HCT116 (cell line): ENCODE measurements at regions not wholly inside any gene's neighbourhood (a gene's known extent, or its start where the extent isn't known, plus 50 kb on each side); places are given as distances from the start of the nearest gene placed in this dataset.

Experiments
- CEBPB ChIP-seq: IDR thresholded peaks from 2 replicates; pipeline ENCODE4 v1.6.1; 2012; ENCODE audit warnings: low read depth
- EZH2 ChIP-seq: fragments of 200-600 bp; sonication (generic); IDR thresholded peaks from 2 replicates; pipeline ENCODE4 v1.6.1; 2017; ENCODE audit warnings: antibody characterized with exemption, mixed run types
- POLR2A ChIP-seq: IDR thresholded peaks from 2 replicates; pipeline ENCODE4 v1.7.0; 2011; ENCODE audit warnings: borderline replicate concordance; ENCODE audit not compliant: insufficient read depth, insufficient read length; ENCODE audit errors: extremely low read depth
- POLR2AphosphoS5 ChIP-seq: IDR thresholded peaks from 2 replicates; pipeline ENCODE4 v1.6.1; 2011; ENCODE audit warnings: mild to moderate bottlenecking, low read depth, low read length, moderate library complexity
- RAD21 ChIP-seq: IDR thresholded peaks from 2 replicates; pipeline ENCODE4 v1.6.1; 2012; ENCODE audit warnings: low read depth, mild to moderate bottlenecking
- SIN3A ChIP-seq: IDR thresholded peaks from 2 replicates; pipeline ENCODE4 v1.6.1; 2012; ENCODE audit warnings: low read depth
- SP1 ChIP-seq: IDR thresholded peaks from 2 replicates; pipeline ENCODE4 v1.6.1; 2012; ENCODE audit warnings: low read depth
- SRF ChIP-seq: IDR thresholded peaks from 2 replicates; pipeline ENCODE4 v1.6.1; 2012; ENCODE audit warnings: low read depth
- TCF7L2 ChIP-seq: IDR thresholded peaks from 2 replicates; pipeline ENCODE4 v1.7.0; 2011; ENCODE audit warnings: borderline replicate concordance, inconsistent platforms; ENCODE audit not compliant: insufficient read depth, insufficient read length; ENCODE audit errors: extremely low read depth
- ZNF274 ChIP-seq: fragments of 200-500 bp; sonication (Bioruptor generic); IDR thresholded peaks from 2 replicates; pipeline ENCODE4 v1.6.1; 2014; ENCODE audit warnings: mild to moderate bottlenecking, low read depth, low read length, inconsistent platforms
- TF ChIP-seq, protein P1 (sequence below), 3 experiments: fragments of 200-600 bp in 1 of 3; sonication (generic) in 1 of 3; IDR thresholded peaks in 2 of 3; conservative IDR thresholded peaks in 1 of 3; 2 replicates each; pipeline ENCODE4 v1.5.1; 2012 to 2017; ENCODE audit warnings: low read depth in 2 of 3, low read length in 2 of 3, antibody characterized with exemption in 1 of 3, borderline replicate concordance in 1 of 3, control low read depth in 1 of 3, mild to moderate bottlenecking in 1 of 3, mixed read lengths in 1 of 3, mixed run types in 1 of 3, moderate library complexity in 1 of 3; ENCODE audit not compliant: insufficient read depth in 1 of 3
- TF ChIP-seq, protein P2 (sequence below): IDR thresholded peaks from 2 replicates; pipeline ENCODE4 v1.6.1; 2012
- TF ChIP-seq, protein P3 (sequence below): IDR thresholded peaks from 2 replicates; pipeline ENCODE4 v1.6.1; 2012

GRCh38 chr5:175103746-175104145, 340.2 kb downstream of the DRD1 start:
- no peak for TF ChIP-seq SIN3A
- TF ChIP-seq POLR2A, result no peak
- TF ChIP-seq RAD21, result no peak
- TF ChIP-seq, protein P1, sequence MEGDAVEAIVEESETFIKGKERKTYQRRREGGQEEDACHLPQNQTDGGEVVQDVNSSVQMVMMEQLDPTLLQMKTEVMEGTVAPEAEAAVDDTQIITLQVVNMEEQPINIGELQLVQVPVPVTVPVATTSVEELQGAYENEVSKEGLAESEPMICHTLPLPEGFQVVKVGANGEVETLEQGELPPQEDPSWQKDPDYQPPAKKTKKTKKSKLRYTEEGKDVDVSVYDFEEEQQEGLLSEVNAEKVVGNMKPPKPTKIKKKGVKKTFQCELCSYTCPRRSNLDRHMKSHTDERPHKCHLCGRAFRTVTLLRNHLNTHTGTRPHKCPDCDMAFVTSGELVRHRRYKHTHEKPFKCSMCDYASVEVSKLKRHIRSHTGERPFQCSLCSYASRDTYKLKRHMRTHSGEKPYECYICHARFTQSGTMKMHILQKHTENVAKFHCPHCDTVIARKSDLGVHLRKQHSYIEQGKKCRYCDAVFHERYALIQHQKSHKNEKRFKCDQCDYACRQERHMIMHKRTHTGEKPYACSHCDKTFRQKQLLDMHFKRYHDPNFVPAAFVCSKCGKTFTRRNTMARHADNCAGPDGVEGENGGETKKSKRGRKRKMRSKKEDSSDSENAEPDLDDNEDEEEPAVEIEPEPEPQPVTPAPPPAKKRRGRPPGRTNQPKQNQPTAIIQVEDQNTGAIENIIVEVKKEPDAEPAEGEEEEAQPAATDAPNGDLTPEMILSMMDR (IDR thresholded peaks at IDR 0.05 in 2 of 3, conservative IDR thresholded peaks at IDR 0.05 in 1 of 3; ENCODE audit: borderline replicate concordance in 1 of 3, insufficient read depth in 1 of 3, low read depth in 2 of 3, low read length in 2 of 3), result no peak
- TF ChIP-seq SP1, result no peak
- no peak for TF ChIP-seq POLR2AphosphoS5
- TF ChIP-seq, protein P2, sequence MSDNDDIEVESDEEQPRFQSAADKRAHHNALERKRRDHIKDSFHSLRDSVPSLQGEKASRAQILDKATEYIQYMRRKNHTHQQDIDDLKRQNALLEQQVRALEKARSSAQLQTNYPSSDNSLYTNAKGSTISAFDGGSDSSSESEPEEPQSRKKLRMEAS, result no peak
- no peak for TF ChIP-seq TCF7L2
- TF ChIP-seq EZH2, result no peak
- no peak for TF ChIP-seq CEBPB
- TF ChIP-seq SRF, result no peak
- TF ChIP-seq ZNF274, result no peak
- TF ChIP-seq, protein P3, sequence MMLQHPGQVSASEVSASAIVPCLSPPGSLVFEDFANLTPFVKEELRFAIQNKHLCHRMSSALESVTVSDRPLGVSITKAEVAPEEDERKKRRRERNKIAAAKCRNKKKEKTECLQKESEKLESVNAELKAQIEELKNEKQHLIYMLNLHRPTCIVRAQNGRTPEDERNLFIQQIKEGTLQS, result no peak
